ENCODE measurements at regions not wholly inside any gene's neighbourhood (a gene's known extent, or its start where the extent isn't known, plus 50 kb on each side); places are given as distances from the start of the nearest gene placed in this dataset.

GRCh38 chr2:35081622-35082015 is 1274.0 kb upstream of the CRIM1 start:
- TF ChIP-seq CTCF (IDR thresholded peaks at IDR 0.05; ENCODE audit: low read depth, low read length, missing input control) (no peak), GABPA (IDR thresholded peaks at IDR 0.05 in 1 of 2, conservative IDR thresholded peaks at IDR 0.05 in 1 of 2) (no peak), SP1 (IDR thresholded peaks at IDR 0.05) (no peak), MAX (IDR thresholded peaks at IDR 0.05) (no peak), REST (IDR thresholded peaks at IDR 0.05) (no peak), RAD21 (IDR thresholded peaks at IDR 0.05) (no peak), JUND (IDR thresholded peaks at IDR 0.05) (no peak), RXRA (IDR thresholded peaks at IDR 0.05) (no peak), FOXA1 (IDR thresholded peaks at IDR 0.05) (no peak), EGR1 (IDR thresholded peaks at IDR 0.05; ENCODE audit: low read depth in 2 of 2) (no peak)
